Breast epithelium (tissue), 3 donors: ENCODE measurements at regions not wholly inside any gene's neighbourhood (a gene's known extent, or its start where the extent isn't known, plus 50 kb on each side); places are given as distances from the start of the nearest gene placed in this dataset.

Experiments used
- POLR2A ChIP-seq: fragments of 450-650 bp; IDR thresholded peaks from one replicate; pipeline ENCODE4 v1.6.1; 2016; ENCODE audit warnings: antibody characterized with exemption, mild to moderate bottlenecking, moderate library complexity
- POLR2AphosphoS5 ChIP-seq, 3 donors: sonication (generic); formaldehyde crosslinking; IDR thresholded peaks; one replicate each; pipeline ENCODE4 v1.6.1; 2017; ENCODE audit warnings: antibody characterized with exemption in 3 of 3
- TF ChIP-seq, protein P1 (sequence below), 3 donors: fragments of 450-650 bp; IDR thresholded peaks; one replicate each; pipeline ENCODE4 v1.5.1; 2016 to 2017; ENCODE audit warnings: antibody characterized with exemption in 3 of 3, mild to moderate bottlenecking in 3 of 3, moderate library complexity in 3 of 3

DNA sequence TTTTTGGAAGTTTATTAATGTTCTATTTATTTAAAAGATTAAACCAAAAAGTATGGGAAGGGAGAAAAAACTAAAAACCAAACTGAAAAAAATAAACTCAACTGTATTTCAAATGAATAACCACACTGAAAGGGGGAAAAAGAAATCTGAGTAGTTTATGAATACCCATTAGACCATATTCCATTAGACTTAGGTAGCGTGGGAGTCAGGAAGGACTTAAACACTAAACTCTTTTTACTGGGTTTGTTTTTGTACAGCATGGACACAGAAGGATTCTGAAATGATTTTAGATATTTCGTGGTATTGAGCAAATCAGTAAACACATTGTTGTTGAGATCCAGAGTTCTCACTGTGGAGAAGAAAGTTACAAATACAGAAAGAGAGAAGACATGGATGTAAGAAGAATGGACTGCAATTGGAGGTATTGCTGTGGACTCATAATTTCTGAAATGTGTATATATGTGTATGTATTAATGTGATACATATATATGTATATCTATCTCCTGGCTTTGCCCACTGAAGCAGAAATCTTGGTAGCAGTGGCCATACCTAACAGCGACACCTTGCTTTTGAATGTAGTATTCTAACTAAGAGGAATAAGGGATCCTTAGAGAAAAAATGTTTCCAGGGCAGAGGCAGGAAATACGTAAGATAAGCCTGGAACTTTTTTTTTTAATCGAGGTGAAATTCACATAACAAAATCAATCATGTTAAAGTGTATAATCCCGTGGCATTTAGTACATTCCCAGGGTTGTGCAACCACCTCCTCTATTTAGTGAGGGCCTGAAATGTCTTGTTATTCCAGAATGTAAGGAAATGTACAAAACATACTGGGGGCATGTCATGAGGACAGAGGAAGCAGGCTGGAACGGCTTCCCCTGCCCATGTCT lies 228.8 kb downstream of the SMARCA2 start:
- no peak for TF ChIP-seq POLR2A
- TF ChIP-seq, protein P1, sequence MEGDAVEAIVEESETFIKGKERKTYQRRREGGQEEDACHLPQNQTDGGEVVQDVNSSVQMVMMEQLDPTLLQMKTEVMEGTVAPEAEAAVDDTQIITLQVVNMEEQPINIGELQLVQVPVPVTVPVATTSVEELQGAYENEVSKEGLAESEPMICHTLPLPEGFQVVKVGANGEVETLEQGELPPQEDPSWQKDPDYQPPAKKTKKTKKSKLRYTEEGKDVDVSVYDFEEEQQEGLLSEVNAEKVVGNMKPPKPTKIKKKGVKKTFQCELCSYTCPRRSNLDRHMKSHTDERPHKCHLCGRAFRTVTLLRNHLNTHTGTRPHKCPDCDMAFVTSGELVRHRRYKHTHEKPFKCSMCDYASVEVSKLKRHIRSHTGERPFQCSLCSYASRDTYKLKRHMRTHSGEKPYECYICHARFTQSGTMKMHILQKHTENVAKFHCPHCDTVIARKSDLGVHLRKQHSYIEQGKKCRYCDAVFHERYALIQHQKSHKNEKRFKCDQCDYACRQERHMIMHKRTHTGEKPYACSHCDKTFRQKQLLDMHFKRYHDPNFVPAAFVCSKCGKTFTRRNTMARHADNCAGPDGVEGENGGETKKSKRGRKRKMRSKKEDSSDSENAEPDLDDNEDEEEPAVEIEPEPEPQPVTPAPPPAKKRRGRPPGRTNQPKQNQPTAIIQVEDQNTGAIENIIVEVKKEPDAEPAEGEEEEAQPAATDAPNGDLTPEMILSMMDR (IDR thresholded peaks at IDR 0.05): no peak
- no peak for TF ChIP-seq POLR2AphosphoS5 (IDR thresholded peaks at IDR 0.05)
